ENCODE measurements at regions not wholly inside any gene's neighbourhood (a gene's known extent, or its start where the extent isn't known, plus 50 kb on each side); places are given as distances from the start of the nearest gene placed in this dataset.

- Histone ChIP-seq H3K9me3 (no peaks in the 10 kb centered on the region; the same call in 1 of the 2 replicates), H3K27me3 (no peaks in the 10 kb centered on the region), H3K36me3 (no peaks in the 10 kb centered on the region), H3K4me1 (peaks cover 11% of the 10 kb centered on the region), H3K4me3 (ENCODE audit: low read depth, low read length) (peak overlapping the region; percentile 50)
- DNase-seq = no peak
- TF ChIP-seq CTCF (IDR thresholded peaks at IDR 0.05; ENCODE audit: low read depth, low read length) = no peak
These were observed 208.9 kb downstream of the LPIN1 start for GRCh38 chr2:11955314-11955713.

- no peak for TF ChIP-seq CTCF (IDR thresholded peaks at IDR 0.05; ENCODE audit: low read depth, low read length)
- H3K27me3 ChIP-seq = no peaks in the 10 kb centered on the region
- H3K4me3 ChIP-seq (ENCODE audit: low read depth, low read length) = peak overlapping the region; percentile 50
- no peaks in the 10 kb centered on the region; the same call in 1 of the 2 replicates for H3K9me3 ChIP-seq
- peaks cover 11% of the 10 kb centered on the region for H3K4me1 ChIP-seq
- no peaks in the 10 kb centered on the region for H3K36me3 ChIP-seq
- peak; percentile 52 for DNase-seq
These were observed 209.5 kb downstream of the LPIN1 start for GRCh38 chr2:11955884-11956291.

- TF ChIP-seq CTCF (IDR thresholded peaks at IDR 0.05; ENCODE audit: low read depth, low read length) = no peak
- Histone ChIP-seq H3K9me3 (no peaks in the 10 kb centered on the region), H3K4me3 (ENCODE audit: low read depth, low read length) (no peak overlapping the region), H3K36me3 (no peaks in the 10 kb centered on the region), H3K27me3 (no peaks in the 10 kb centered on the region), H3K4me1 (peaks cover 6% of the 10 kb centered on the region)
- no peak for DNase-seq
These were observed 216.4 kb downstream of the LPIN1 start for GRCh38 chr2:11962707-11963328.

GRCh38 chr2:11963966-11964365, 217.5 kb downstream of the LPIN1 start:
- no peak for TF ChIP-seq CTCF (IDR thresholded peaks at IDR 0.05; ENCODE audit: low read depth, low read length)
- peaks cover 13% of the 10 kb centered on the region for H3K4me1 ChIP-seq
- DNase-seq = no peak
- no peaks in the 10 kb centered on the region for H3K9me3 ChIP-seq
- H3K4me3 ChIP-seq (ENCODE audit: low read depth, low read length) = no peak overlapping the region
- H3K27me3 ChIP-seq = no peaks in the 10 kb centered on the region
- no peaks in the 10 kb centered on the region for H3K36me3 ChIP-seq

GRCh38 chr2:11967946-11968465, 221.6 kb downstream of the LPIN1 start:
- H3K4me1 ChIP-seq = peaks cover 13% of the 10 kb centered on the region
- no peaks in the 10 kb centered on the region for H3K36me3 ChIP-seq
- H3K9me3 ChIP-seq = no peaks in the 10 kb centered on the region
- no peaks in the 10 kb centered on the region for H3K27me3 ChIP-seq
- TF ChIP-seq CTCF (IDR thresholded peaks at IDR 0.05; ENCODE audit: low read depth, low read length) = no peak
- H3K4me3 ChIP-seq (ENCODE audit: low read depth, low read length) = no peak overlapping the region
- DNase-seq = peak; percentile 66

GRCh38 chr2:11968521-11968920, 222.1 kb downstream of the LPIN1 start:
- no peaks in the 10 kb centered on the region for H3K9me3 ChIP-seq
- H3K27me3 ChIP-seq = no peaks in the 10 kb centered on the region
- TF ChIP-seq CTCF (IDR thresholded peaks at IDR 0.05; ENCODE audit: low read depth, low read length) = no peak
- H3K36me3 ChIP-seq = no peaks in the 10 kb centered on the region
- DNase-seq = no peak
- H3K4me3 ChIP-seq (ENCODE audit: low read depth, low read length) = no peak overlapping the region
- H3K4me1 ChIP-seq = peaks cover 13% of the 10 kb centered on the region

All from BE2C (cell line).